ENCODE measurements at regions not wholly inside any gene's neighbourhood (a gene's known extent, or its start where the extent isn't known, plus 50 kb on each side); places are given as distances from the start of the nearest gene placed in this dataset.
"Not testable (repeated sequence)": the region's sequence is repeated elsewhere in the genome, so short reads cannot be mapped to it uniquely, and the experiment has no call there.

DNA sequence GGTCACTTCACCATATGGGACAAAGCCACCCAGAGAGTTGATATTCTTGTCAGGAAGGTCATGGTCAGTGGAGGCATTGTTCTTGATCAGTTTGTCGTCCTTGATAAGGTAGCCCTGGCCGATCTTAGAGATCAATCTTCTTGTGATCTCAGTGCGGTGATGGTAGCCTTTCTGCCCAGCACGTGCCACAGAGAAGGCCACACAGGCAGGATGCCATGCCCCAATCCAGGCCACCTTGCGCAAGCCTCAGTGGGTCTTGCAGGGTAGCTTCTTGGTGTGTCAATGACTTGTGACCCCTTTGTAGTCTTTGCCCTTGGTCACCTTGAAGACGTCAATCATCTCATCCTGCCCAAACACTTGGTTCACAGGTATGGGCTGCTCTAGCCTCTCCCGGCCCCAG, 143.9 kb upstream of the ASB18 start:
- DNase-seq, result no peak

GRCh38 chr2:236408786-236409185, 144.6 kb upstream of the ASB18 start:
- DNase-seq, result no peak

DNA sequence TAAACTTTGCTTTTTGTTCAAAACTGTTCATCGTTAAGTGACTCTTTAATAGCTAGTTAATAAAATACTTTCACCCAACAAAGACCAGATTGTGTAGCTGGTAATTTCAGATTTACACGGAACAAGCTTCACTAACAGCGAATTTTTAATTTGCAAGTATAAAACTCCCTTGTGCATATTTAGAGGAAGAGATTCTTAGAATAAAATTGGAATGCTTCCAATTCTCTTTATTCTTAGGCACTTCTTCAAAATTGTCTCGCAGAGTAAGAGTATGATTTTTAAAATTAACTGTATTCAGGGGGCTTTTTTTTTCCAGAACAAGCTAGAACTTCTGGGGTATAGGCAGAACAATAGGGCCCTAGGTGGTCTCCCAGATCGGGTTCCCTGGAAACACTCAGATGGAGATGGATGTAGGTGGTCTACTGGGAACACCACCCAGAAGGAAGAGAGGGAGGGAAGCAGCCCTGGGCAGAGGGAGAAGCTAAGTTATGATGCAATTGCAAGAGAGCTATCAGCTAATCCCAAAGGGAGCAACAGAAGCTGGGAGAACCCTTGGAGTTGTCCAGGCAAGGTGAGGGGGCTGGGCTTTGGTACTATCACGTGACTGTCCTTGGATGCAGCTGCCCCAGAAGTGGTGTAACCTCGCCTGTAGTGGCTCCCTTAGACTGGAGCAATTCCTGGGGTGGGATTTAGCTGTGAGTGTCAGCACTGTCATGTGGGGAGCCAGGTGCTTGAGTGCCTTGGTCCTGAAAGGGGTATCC, 151.7 kb upstream of the ASB18 start:
- DNase-seq, result no peak

- DNase-seq, result no peak
Observed at GRCh38 chr2:236417150-236417549, 152.5 kb upstream of the ACKR3 start.

GRCh38 chr2:236430584-236430983, 139.0 kb upstream of the ACKR3 start:
- no peak for DNase-seq

- no peak for DNase-seq
Observed at GRCh38 chr2:236434593-236434992, 135.0 kb upstream of the ACKR3 start.

DNA sequence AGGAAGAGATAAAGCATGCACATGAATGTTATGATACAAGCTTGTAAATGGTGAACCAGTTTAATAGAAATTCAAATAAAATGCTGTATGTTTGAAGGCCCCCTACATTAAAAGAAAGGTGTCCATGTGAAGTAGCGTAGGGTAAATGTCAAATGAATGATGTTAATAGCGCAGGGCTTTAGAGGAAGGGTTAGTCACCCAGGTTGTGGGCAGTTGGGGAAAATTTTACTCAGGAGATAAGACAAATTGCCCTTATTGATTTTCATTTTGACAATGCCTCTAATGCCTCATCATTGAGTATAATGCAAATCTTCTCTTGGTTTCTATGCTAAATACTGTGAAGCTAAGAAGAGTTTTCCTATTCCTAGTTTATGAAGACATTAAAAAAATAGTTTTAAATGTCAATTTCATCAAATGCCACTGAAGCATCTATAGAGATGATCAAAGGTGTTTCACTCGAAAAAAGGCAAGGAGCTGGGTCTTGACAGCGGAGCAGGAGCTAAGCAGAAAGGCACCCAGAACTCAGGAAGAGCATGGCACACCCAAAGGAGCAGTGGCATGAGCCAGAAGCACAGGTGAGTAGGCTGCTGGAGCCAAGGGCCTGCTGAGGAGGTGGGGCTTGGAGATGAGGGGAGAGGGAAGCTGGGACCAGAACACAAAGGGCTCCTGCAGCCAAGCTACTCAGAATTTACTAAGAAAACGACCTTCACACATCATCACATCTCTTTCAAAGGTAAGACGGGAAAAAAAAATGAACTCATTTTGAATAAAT, 129.3 kb upstream of the ACKR3 start:
- DNase-seq, result no peak

DNA sequence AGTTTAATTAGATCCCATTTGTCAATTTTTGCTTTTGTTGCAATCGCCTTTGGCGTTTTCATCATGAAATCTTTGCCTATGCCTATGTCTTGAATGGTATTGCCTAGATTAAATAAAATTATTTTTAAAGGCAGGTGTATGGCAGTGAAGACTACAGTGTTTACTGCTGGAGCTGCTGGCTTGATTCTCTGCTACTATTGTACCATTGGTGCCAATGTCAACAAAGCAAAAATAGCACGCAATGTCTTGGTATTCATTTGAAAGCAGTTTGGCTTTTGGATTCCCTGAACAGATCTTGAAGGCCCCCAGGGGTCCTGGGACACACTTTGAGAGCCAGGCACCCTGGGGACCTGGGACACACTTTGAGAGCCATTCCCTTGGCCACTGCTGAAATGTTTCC, 125.4 kb upstream of the ACKR3 start:
- DNase-seq, result no peak

DNA sequence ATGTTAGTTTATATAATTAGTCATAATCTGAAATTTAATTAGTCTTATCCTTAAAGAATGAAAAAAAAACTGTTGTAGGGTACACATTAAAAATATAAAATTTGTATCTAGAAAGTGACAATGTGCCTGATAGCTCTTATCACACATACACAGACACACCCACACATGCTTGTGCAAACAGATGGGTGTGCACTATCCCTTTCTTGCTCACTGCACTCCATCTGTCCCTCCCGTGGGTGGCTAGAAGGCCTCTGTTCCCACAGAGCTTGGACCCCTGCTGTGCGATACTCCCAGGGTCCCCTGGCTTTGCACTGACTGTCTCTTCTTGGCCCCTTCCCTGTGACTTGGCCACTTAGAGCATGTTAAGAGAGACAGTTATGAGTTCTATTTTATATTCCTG, 123.9 kb upstream of the ACKR3 start:
- no peak for DNase-seq

- DNase-seq, result no peak
Observed at GRCh38 chr2:236446521-236446920, 123.1 kb upstream of the ACKR3 start.

DNA sequence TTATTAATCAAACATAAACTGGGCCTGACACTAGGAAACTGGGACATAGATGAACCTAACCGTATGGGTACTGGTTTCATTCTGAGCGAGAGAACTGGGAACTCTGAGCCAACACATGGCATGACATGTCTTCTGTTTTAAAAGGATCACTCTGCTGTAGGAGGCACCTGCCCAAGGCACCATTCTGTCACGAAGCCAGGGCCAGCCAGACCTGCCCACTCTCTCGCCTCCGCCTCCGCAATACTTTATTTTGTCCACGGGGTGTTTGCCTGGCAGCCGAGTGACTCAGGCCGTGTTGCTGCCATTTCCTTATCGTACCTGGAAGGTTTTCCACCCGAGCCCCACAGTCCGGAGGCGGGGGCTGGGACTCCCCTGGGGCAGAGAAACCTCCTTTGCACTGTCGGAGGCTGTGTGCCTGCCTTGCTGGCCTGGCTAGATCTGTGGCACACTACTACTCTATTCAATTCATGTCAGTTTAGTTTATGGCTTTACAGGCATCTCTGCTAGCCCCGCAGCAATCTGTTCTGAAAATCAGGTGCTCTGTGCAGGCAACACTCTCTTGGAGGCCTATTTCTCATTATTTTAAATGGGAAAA, 120.4 kb upstream of the ACKR3 start:
- DNase-seq, result no peak

DNA sequence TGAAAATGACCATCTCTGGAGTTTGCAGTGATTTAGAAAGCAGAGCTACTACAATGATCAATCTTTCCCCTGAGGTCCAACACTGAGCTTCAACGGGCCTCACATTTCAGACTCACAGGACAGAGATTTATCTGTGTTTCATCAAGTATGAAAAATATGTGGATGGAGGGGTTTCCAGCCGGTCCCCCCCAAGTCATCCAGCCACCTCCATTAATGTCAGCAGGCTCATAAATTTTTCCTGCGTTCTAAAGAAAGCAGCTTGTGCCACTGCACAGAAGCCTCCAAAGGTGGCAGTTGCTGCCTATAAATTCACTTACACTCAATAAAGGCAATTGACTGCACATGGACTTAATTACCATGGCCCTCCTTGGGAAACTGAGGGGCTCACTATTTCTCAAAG, 117.4 kb upstream of the ACKR3 start:
- no peak for DNase-seq

- DNase-seq, result no peak
Observed at GRCh38 chr2:236454076-236454475, 115.5 kb upstream of the ACKR3 start.

DNA sequence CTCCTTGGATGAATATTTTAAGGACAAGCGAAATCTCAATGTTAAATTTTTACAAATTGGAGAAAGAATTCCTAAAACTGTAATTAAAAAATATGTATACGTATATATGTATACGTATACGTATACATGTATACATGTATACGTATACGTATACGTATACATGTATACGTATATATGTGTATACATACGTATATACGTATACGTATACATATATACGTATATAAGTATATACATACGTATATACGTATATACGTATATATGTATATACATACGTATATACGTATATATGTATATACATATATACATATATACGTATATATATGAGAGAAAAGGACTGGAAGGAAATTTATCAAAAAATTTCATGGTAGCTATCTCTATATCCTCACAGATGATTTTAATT, 110.2 kb upstream of the ACKR3 start:
- no peak for DNase-seq

GRCh38 chr2:236464140-236464539, 105.5 kb upstream of the ACKR3 start:
- no peak for DNase-seq

DNA sequence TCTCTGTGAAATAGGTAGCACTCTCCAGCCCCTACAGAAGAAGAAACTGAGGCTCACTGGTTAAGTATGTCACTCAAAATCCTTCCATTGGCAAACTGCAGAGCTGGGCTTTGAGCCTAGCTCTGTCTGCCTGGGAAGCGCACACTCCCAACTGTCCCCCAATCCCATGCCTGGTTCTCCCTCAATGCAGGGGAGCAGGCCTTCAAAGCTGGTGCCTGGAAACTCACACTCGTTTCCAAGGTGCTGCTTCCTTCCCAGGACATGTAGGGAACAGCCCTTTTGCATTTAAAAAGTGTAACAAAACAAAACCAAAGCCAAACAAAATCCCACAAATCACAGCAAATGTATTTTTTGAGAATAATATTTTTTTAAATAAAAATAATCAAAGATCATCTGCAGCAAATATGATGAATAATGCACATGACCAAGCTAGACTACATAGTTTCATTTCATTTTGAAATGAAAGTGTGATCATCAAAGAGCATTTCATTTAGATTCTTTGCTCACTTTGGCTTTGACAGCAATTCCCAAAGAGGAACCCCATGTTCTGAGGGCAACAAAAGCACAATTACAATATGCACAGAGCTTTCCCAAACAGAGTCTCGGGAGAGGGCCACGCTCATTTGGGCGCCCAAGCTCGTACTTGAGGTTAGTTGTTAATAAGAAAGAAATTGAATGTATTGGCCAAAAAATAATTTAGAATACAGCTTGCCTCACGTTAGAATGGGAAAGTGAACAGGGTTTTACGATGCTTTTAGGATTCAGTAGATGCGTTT, 96.7 kb upstream of the ACKR3 start:
- DNase-seq, result no peak

DNA sequence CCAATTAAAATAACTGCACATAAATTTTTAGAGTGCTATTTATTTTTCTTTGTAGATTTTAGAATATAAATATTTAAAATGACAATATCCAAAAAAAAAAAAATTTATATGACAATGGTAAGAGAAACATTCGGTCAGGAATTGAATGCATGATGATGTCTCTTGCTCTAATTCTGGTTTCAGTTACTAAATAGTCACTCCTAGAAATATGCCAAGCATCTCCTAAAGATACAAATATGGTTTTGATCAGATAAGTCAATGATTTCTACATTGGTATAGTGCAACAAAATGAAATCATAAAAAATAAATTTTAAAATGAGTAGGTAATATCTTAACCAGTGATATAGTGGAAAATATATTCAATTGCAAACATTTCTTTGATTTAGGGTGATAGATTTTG, 95.9 kb upstream of the ACKR3 start:
- DNase-seq, result no peak

DNA sequence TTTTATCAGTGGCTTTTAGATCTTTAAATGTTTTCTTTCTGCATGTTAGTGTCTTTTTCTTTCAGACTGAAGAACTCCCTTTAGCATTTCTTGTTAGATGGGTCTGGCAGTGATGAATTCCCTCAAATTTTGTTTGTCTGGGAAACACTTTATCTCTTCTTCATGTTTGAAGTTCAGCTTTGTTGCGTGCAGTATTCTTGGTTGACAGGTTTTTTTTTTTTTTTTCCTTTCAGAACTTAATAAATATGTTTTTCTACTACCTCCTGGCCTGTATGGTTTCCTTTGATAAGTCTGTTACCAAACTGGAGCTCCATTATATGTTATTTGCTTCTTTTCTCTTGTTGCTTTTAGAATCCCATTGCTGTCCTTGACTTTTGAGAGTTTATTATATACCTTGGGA, 89.8 kb upstream of the ACKR3 start:
- DNase-seq, result no peak

DNA sequence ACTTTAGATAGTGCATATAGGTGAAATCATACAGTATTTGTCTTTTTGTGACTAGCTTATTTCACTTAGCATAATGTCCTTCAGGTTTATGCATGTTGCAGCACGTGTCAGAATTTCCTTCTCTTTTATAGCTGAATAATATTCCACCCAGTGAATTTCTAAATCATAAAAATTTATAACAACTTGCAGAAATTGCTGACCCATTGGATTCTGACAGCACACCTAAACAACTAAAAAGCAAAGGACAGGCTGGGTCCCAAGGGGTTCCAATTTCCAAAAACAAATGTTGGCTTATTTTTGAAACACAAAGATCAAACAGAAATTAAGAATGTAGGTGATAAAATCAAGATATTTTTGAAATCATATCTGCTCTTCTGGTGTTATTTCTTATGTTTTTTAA, 86.5 kb upstream of the ACKR3 start:
- no peak for DNase-seq

- DNase-seq, result no peak
Observed at GRCh38 chr2:236485519-236485918, 84.1 kb upstream of the ACKR3 start.

DNA sequence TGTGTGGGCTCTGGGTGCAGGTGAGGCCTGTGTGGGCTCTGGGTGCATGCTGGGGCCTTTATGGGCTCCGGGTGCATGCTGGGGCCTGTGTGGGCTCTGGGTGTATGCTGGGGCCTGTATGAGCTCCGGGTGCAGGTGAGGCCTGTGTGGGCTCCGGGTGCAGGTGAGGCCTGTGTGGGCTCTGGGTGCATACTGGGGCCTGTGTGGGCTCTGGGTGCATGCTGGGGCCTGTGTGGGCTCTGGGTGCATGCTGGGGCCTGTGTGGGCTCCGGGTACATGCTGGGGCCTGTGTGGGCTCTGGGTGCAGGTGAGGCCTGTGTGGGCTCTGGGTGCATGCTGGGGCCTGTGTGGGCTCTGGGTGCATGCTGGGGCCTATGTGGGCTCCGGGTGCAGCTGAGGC, 80.5 kb upstream of the ACKR3 start:
- not testable (repeated sequence) for DNase-seq

- no peak for DNase-seq
Observed at GRCh38 chr2:236489895-236490404, 79.7 kb upstream of the ACKR3 start.
